Keratinocyte (primary cell): ENCODE measurements at regions not wholly inside any gene's neighbourhood (a gene's known extent, or its start where the extent isn't known, plus 50 kb on each side); places are given as distances from the start of the nearest gene placed in this dataset.

Source experiments
- EZH2 ChIP-seq: IDR thresholded peaks from one replicate; pipeline ENCODE4 v1.6.1; 2012; ENCODE audit warnings: inconsistent platforms, mild to moderate bottlenecking, low read length, moderate library complexity
- TF ChIP-seq, protein P1 (sequence below), 3 experiments: IDR thresholded peaks in 1 of 3; conservative IDR thresholded peaks in 1 of 3; optimal IDR thresholded peaks in 1 of 3; 2 replicates in 2 of 3; 3 replicates in 1 of 3; pipeline versions ENCODE3 to v1.5.1; 2011; ENCODE audit warnings: low read length in 3 of 3, mild to moderate bottlenecking in 3 of 3, moderate library complexity in 2 of 3, control low read depth in 1 of 3, inconsistent platforms in 1 of 3; ENCODE audit not compliant: insufficient read depth in 2 of 3; ENCODE audit errors: extremely low read depth in 1 of 3

DNA sequence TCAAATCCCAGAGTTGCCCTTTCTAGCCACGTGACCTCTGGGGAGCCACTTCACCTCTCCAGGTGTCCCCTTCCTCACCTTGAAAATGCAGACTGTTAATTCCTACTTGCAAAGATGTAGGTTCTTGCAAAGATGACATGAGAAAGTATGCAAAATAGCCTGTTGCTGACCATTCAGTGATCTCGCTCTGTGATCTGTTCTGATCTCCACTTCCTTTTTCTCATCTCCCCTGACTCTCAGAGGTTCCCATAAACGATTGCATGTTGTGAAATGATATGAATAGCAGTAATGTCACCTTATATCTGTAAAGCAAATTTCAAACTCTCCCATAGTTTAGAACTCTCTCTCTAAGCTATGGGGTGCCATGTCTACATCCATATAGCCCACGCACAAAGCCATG lies 182.3 kb downstream of the TMEM132E start:
- TF ChIP-seq, protein P1, sequence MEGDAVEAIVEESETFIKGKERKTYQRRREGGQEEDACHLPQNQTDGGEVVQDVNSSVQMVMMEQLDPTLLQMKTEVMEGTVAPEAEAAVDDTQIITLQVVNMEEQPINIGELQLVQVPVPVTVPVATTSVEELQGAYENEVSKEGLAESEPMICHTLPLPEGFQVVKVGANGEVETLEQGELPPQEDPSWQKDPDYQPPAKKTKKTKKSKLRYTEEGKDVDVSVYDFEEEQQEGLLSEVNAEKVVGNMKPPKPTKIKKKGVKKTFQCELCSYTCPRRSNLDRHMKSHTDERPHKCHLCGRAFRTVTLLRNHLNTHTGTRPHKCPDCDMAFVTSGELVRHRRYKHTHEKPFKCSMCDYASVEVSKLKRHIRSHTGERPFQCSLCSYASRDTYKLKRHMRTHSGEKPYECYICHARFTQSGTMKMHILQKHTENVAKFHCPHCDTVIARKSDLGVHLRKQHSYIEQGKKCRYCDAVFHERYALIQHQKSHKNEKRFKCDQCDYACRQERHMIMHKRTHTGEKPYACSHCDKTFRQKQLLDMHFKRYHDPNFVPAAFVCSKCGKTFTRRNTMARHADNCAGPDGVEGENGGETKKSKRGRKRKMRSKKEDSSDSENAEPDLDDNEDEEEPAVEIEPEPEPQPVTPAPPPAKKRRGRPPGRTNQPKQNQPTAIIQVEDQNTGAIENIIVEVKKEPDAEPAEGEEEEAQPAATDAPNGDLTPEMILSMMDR (optimal IDR thresholded peaks at IDR 0.05 in 1 of 3, IDR thresholded peaks at IDR 0.05 in 1 of 3, conservative IDR thresholded peaks at IDR 0.05 in 1 of 3; ENCODE audit: extremely low read depth in 1 of 3, insufficient read depth in 2 of 3, low read length in 3 of 3), result no peak
- no peak for TF ChIP-seq EZH2
